B cell (primary cell): ENCODE measurements at regions not wholly inside any gene's neighbourhood (a gene's known extent, or its start where the extent isn't known, plus 50 kb on each side); places are given as distances from the start of the nearest gene placed in this dataset.

Source experiments
- ATAC-seq: fragments of 200-7000 bp; cut with Tn5 transposase; one replicate; pipeline ENCODE4 v1.10.0; 2021; ENCODE audit warnings: low read depth, mild to moderate bottlenecking, moderate number of reproducible peaks, moderate library complexity
- CTCF ChIA-PET: fragments of 350-600 bp; sonication (Branson Sonifier 250); formaldehyde crosslinking; loops from one replicate; lab custom pipeline; 2021; ENCODE audit warnings: antibody characterized with exemption, inconsistent platforms; lab: Charles Lee
- POLR2A ChIA-PET: fragments of 350-600 bp; sonication (Branson Sonifier 250); formaldehyde crosslinking; loops from one replicate; lab custom pipeline; 2021; ENCODE audit warnings: antibody characterized with exemption; lab: Charles Lee
- DNase-seq: peaks from one replicate; pipeline ENCODE4 v3.0.0; 2013
- H2AFZ ChIP-seq: 2 replicates; pipeline ENCODE4 v1.6.1; 2012; ENCODE audit warnings: mild to moderate bottlenecking, low read depth, low read length; ENCODE audit not compliant: insufficient read depth, poor library complexity, severe bottlenecking
- H3K27ac ChIP-seq, 2 donors: 1 replicate in 1 of 2; 2 replicates in 1 of 2; pipeline ENCODE4 v1.5.1; 2012 to 2013; ENCODE audit warnings: low read length in 2 of 2, mild to moderate bottlenecking in 2 of 2, moderate library complexity in 1 of 2
- H3K27me3 ChIP-seq, 4 experiments: fragments of 200-600 bp in 1 of 4; sonication (generic) in 1 of 4; replicated peaks in 1 of 4; 1 replicate in 2 of 4; 2 replicates in 2 of 4; pipeline versions ENCODE4 v1.6.1 to v1.7.0; 2013 to 2016; ENCODE audit warnings: low read length in 3 of 4, mild to moderate bottlenecking in 2 of 4, mixed read lengths in 1 of 4, moderate library complexity in 1 of 4; ENCODE audit not compliant: insufficient read depth in 4 of 4, control insufficient read depth in 3 of 4; ENCODE audit errors: control extremely low read depth in 1 of 4
- H3K36me3 ChIP-seq, 2 experiments: replicated peaks in 1 of 2; 1 replicate in 1 of 2; 2 replicates in 1 of 2; pipeline versions ENCODE4 v1.6.1 to v1.7.1; 2013; ENCODE audit warnings: low read length in 1 of 2; ENCODE audit not compliant: insufficient read depth in 2 of 2, control insufficient read depth in 1 of 2; ENCODE audit errors: control extremely low read depth in 1 of 2, extremely low read depth in 1 of 2
- H3K4me1 ChIP-seq, 2 donors: fragments of 200-600 bp in 1 of 2; sonication (generic) in 1 of 2; 1 replicate in 1 of 2; 2 replicates in 1 of 2; pipeline versions ENCODE4 v1.5.1 to v1.6.1; 2013 to 2017; ENCODE audit warnings: low read length in 2 of 2; ENCODE audit not compliant: control insufficient read depth in 2 of 2, insufficient read depth in 2 of 2
- H3K4me2 ChIP-seq: replicated peaks from 2 replicates; pipeline ENCODE3; 2012; ENCODE audit warnings: mild to moderate bottlenecking, low read depth, low read length; ENCODE audit not compliant: poor library complexity, severe bottlenecking
- H3K4me3 ChIP-seq, 5 experiments: fragments of 200-600 bp in 1 of 5; sonication (generic) in 1 of 5; 1 replicate in 3 of 5; 2 replicates in 2 of 5; pipeline versions ENCODE4 v1.5.1 to v1.7.0; 2011 to 2016; ENCODE audit warnings: low read length in 4 of 5, mild to moderate bottlenecking in 4 of 5, low read depth in 2 of 5, control low read depth in 1 of 5, moderate library complexity in 1 of 5; ENCODE audit not compliant: insufficient read depth in 1 of 5; ENCODE audit errors: control extremely low read depth in 1 of 5, extremely low read depth in 1 of 5
- H3K79me2 ChIP-seq: fragments of 200-600 bp; sonication (generic); one replicate; pipeline ENCODE4 v1.6.0; 2016; ENCODE audit warnings: low read length; ENCODE audit not compliant: control insufficient read depth, insufficient read depth
- H3K9ac ChIP-seq: fragments of 200-600 bp; sonication (generic); 2 replicates; pipeline ENCODE4 v1.6.1; 2017; ENCODE audit warnings: mild to moderate bottlenecking, low read length, moderate library complexity
- H3K9me3 ChIP-seq, 3 donors: one replicate each; pipeline versions ENCODE4 v1.6.1 to v1.7.1; 2013; ENCODE audit warnings: low read length in 2 of 3; ENCODE audit not compliant: control insufficient read depth in 2 of 3, insufficient read depth in 1 of 3; ENCODE audit errors: control extremely low read depth in 1 of 3
- H4K20me1 ChIP-seq: 2 replicates; pipeline ENCODE4 v1.6.0; 2012; ENCODE audit warnings: mild to moderate bottlenecking, low read length; ENCODE audit not compliant: insufficient read depth, control insufficient read depth, poor library complexity, severe bottlenecking
- H3K27ac Mint-ChIP-seq: one replicate; pipeline ENCODE4 v1.8.0; 2021; ENCODE audit warnings: mixed read lengths
- H3K27me3 Mint-ChIP-seq: one replicate; pipeline ENCODE4 v1.8.0; 2021; ENCODE audit warnings: mixed read lengths
- H3K4me1 Mint-ChIP-seq: one replicate; pipeline ENCODE4 v1.8.0; 2021; ENCODE audit warnings: mixed read lengths
- H3K4me3 Mint-ChIP-seq: one replicate; pipeline ENCODE4 v1.8.0; 2021; ENCODE audit warnings: mixed read lengths
- H3K9me3 Mint-ChIP-seq: one replicate; pipeline ENCODE4 v1.8.0; 2022; ENCODE audit warnings: mixed read lengths; ENCODE audit not compliant: insufficient read depth
- CTCF ChIP-seq: fragments of 200-600 bp; IDR thresholded peaks from one replicate; pipeline ENCODE4 v1.8.0; 2022; ENCODE audit warnings: antibody characterized with exemption, mild to moderate bottlenecking
- EZH2 ChIP-seq: IDR thresholded peaks from 2 replicates; pipeline ENCODE4 v1.6.1; 2012; ENCODE audit warnings: borderline replicate concordance, low read depth, mild to moderate bottlenecking, moderate library complexity, low read length; ENCODE audit not compliant: insufficient read depth, poor library complexity, severe bottlenecking
- WGBS: methylation state at CpG from one replicate; pipeline ENCODE4 v1.1.5; 2013; ENCODE audit warnings: missing lambda C conversion rate; ENCODE audit not compliant: insufficient coverage; 5-methylcytosine and 5-hydroxymethylcytosine counted together
- intact Hi-C: fragments of 100-400 bp; cut with micrococcal nuclease; formaldehyde crosslinking; loops from one replicate; pipeline ENCODE4 v1.10.0; 2022

GRCh38 chr15:96070636-96071035 is 259.9 kb upstream of the NR2F2 start:
- H2AFZ ChIP-seq, result no peak overlapping the region
- peaks cover 0 to 6% (median 0%) of the 10 kb centered on the region in 3 donors for H3K9me3 ChIP-seq
- no peak for ATAC-seq
- no peaks in the 10 kb centered on the region for H4K20me1 ChIP-seq
- Mint-ChIP-seq H3K4me1 (no peaks in the 10 kb centered on the region), H3K27ac (no peak overlapping the region), H3K27me3 (no peaks in the 10 kb centered on the region), H3K4me3 (no peak overlapping the region), H3K9me3 (no peaks in the 10 kb centered on the region)
- no peak for TF ChIP-seq CTCF
- no peak for TF ChIP-seq EZH2
- no peaks in the 10 kb centered on the region for H3K4me1 ChIP-seq
- no peak overlapping the region for H3K27ac ChIP-seq
- no peak for DNase-seq
- H3K27me3 ChIP-seq, result no peaks in the 10 kb centered on the region
- ChIA-PET CTCF (no interaction called here), POLR2A (no interaction called here)
- H3K36me3 ChIP-seq, result no peaks in the 10 kb centered on the region
- no peaks in the 10 kb centered on the region for H3K79me2 ChIP-seq
- no peak overlapping the region for H3K4me3 ChIP-seq
- 76% methylated on average over 4 of the region's 8 CpGs for WGBS
- no peak overlapping the region for H3K4me2 ChIP-seq
- intact Hi-C loops, result no loop called here
- H3K9ac ChIP-seq, result no peak overlapping the region

- intact Hi-C loops, result no loop called here
- Histone ChIP-seq H3K4me3 (no peak overlapping the region), H3K36me3 (no peaks in the 10 kb centered on the region), H3K79me2 (no peaks in the 10 kb centered on the region), H3K4me1 (no peaks in the 10 kb centered on the region), H3K27me3 (no peaks in the 10 kb centered on the region), H4K20me1 (no peaks in the 10 kb centered on the region), H3K4me2 (no peak overlapping the region), H3K9ac (no peak overlapping the region), H2AFZ (no peak overlapping the region), H3K27ac (no peak overlapping the region), H3K9me3 (peaks cover 0 to 7% (median 0%) of the 10 kb centered on the region in 3 donors)
- no peak for DNase-seq
- CTCF ChIA-PET, result no interaction called here
- H3K4me3 Mint-ChIP-seq, result no peak overlapping the region
- H3K27ac Mint-ChIP-seq, result no peak overlapping the region
- no peaks in the 10 kb centered on the region for H3K4me1 Mint-ChIP-seq
- H3K9me3 Mint-ChIP-seq, result no peaks in the 10 kb centered on the region
- WGBS, result 50% methylated on average over 1 of the region's 2 CpGs
- ATAC-seq, result no peak
- no peak for TF ChIP-seq CTCF
- TF ChIP-seq EZH2, result no peak
- POLR2A ChIA-PET, result no interaction called here
- H3K27me3 Mint-ChIP-seq, result no peaks in the 10 kb centered on the region
These were observed 257.7 kb upstream of the NR2F2 start for GRCh38 chr15:96072821-96073220.
